Left lung (tissue), 4 donors: ENCODE measurements at regions not wholly inside any gene's neighbourhood (a gene's known extent, or its start where the extent isn't known, plus 50 kb on each side); places are given as distances from the start of the nearest gene placed in this dataset.

Source experiments
- ATAC-seq: fragments of 200-7000 bp; cut with Tn5 transposase; one replicate; pipeline ENCODE4 v1.9.1; 2020; ENCODE audit warnings: moderate library complexity
- DNase-seq, 4 donors: peaks; one replicate each; pipeline ENCODE4 v3.0.0-alpha.2; 2013 to 2020
- H3K27ac ChIP-seq, 2 donors: fragments of 200-600 bp; sonication (generic) in 1 of 2; one replicate each; pipeline versions ENCODE4 v1.5.0 to v1.8.0; 2020 to 2021
- H3K27me3 ChIP-seq, 2 donors: fragments of 200-600 bp; sonication (generic) in 1 of 2; one replicate each; pipeline versions ENCODE4 v1.5.0 to v1.8.0; 2020 to 2021
- H3K36me3 ChIP-seq, 2 donors: fragments of 200-600 bp; sonication (generic) in 1 of 2; one replicate each; pipeline versions ENCODE4 v1.5.0 to v1.8.0; 2020 to 2021
- H3K4me1 ChIP-seq, 2 donors: fragments of 200-600 bp; one replicate each; pipeline ENCODE4 v1.8.0; 2021
- H3K4me3 ChIP-seq, 2 donors: fragments of 200-600 bp; sonication (generic) in 1 of 2; one replicate each; pipeline versions ENCODE4 v1.5.0 to v1.8.0; 2020 to 2021; ENCODE audit warnings: mild to moderate bottlenecking in 1 of 2
- H3K9me3 ChIP-seq, 2 donors: fragments of 200-600 bp; sonication (generic) in 1 of 2; one replicate each; pipeline versions ENCODE4 v1.5.0 to v1.8.0; 2020 to 2021
- CTCF ChIP-seq, 2 donors: fragments of 200-600 bp; sonication (generic) in 1 of 2; IDR thresholded peaks; one replicate each; pipeline versions ENCODE4 v1.5.0 to v1.8.0; 2021; ENCODE audit warnings: antibody characterized with exemption in 2 of 2
- intact Hi-C, 2 donors: fragments of 100-400 bp; cut with DNase I; formaldehyde crosslinking; loops; one replicate each; pipeline versions ENCODE4 v1.11.2 to v1.14.2; 2022
- donor health status: DM: no; HTN: yes; CAD: no.
- donor health status: DM: no; HTN: no; CAD: no.

GRCh38 chr4:71210823-71211222, 128.0 kb upstream of the SLC4A4 start:
- no peak for ATAC-seq
- H3K9me3 ChIP-seq = no peaks in the 10 kb centered on the region
- no peaks in the 10 kb centered on the region for H3K36me3 ChIP-seq
- H3K4me3 ChIP-seq = no peak overlapping the region
- no peak for DNase-seq
- no peaks in the 10 kb centered on the region for H3K27me3 ChIP-seq
- intact Hi-C loops = no loop called here
- H3K4me1 ChIP-seq = no peaks in the 10 kb centered on the region
- H3K27ac ChIP-seq = no peak overlapping the region
- TF ChIP-seq CTCF (IDR thresholded peaks at IDR 0.05) = no peak

GRCh38 chr4:71211748-71212147, 127.1 kb upstream of the SLC4A4 start:
- intact Hi-C loops = no loop called here
- ATAC-seq (no peak), DNase-seq (no peak)
- H3K27ac ChIP-seq = no peak overlapping the region
- H3K4me1 ChIP-seq = no peaks in the 10 kb centered on the region
- H3K27me3 ChIP-seq = no peaks in the 10 kb centered on the region
- H3K9me3 ChIP-seq = no peaks in the 10 kb centered on the region
- H3K36me3 ChIP-seq = no peaks in the 10 kb centered on the region
- no peak overlapping the region for H3K4me3 ChIP-seq
- TF ChIP-seq CTCF (IDR thresholded peaks at IDR 0.05) = no peak

GRCh38 chr4:71212216-71212615, 126.6 kb upstream of the SLC4A4 start:
- no peak for TF ChIP-seq CTCF (IDR thresholded peaks at IDR 0.05)
- no peaks in the 10 kb centered on the region for H3K9me3 ChIP-seq
- intact Hi-C loops = no loop called here
- H3K27me3 ChIP-seq = no peaks in the 10 kb centered on the region
- ATAC-seq = no peak
- DNase-seq = no peak
- no peaks in the 10 kb centered on the region for H3K36me3 ChIP-seq
- H3K27ac ChIP-seq = no peak overlapping the region
- no peak overlapping the region for H3K4me3 ChIP-seq
- no peaks in the 10 kb centered on the region for H3K4me1 ChIP-seq

GRCh38 chr4:71214578-71214977, 124.2 kb upstream of the SLC4A4 start:
- Histone ChIP-seq H3K4me3 (no peak overlapping the region), H3K27me3 (no peaks in the 10 kb centered on the region), H3K4me1 (peaks cover 0 to 6% of the 10 kb centered on the region in 2 donors), H3K27ac (no peak overlapping the region), H3K36me3 (no peaks in the 10 kb centered on the region), H3K9me3 (no peaks in the 10 kb centered on the region)
- TF ChIP-seq CTCF (IDR thresholded peaks at IDR 0.05) = no peak
- ATAC-seq (no peak), DNase-seq (no peak)
- intact Hi-C loops = no loop called here

GRCh38 chr4:71216316-71216959, 122.4 kb upstream of the SLC4A4 start:
- no peak for DNase-seq
- no peak for ATAC-seq
- TF ChIP-seq CTCF (IDR thresholded peaks at IDR 0.05) = no peak
- Histone ChIP-seq H3K27me3 (no peaks in the 10 kb centered on the region), H3K4me1 (peaks cover 0 to 6% of the 10 kb centered on the region in 2 donors), H3K36me3 (no peaks in the 10 kb centered on the region), H3K27ac (no peak overlapping the region), H3K9me3 (no peaks in the 10 kb centered on the region), H3K4me3 (no peak overlapping the region)
- intact Hi-C loops = no loop called here
